T-helper 22 cell (primary cell): ENCODE measurements at regions not wholly inside any gene's neighbourhood (a gene's known extent, or its start where the extent isn't known, plus 50 kb on each side); places are given as distances from the start of the nearest gene placed in this dataset.

ENCODE experiments used
- DNase-seq: peaks from one replicate; pipeline ENCODE4 v3.0.0-alpha.2; 2020; ENCODE audit warnings: low read depth

GRCh38 chr1:98066911-98067310 lies 146.1 kb upstream of the DPYD start:
- DNase-seq, result no peak

- no peak for DNase-seq
Observed at GRCh38 chr1:98059620-98060019, 138.8 kb upstream of the DPYD start.

GRCh38 chr1:98058676-98059075 lies 137.8 kb upstream of the DPYD start:
- no peak for DNase-seq

GRCh38 chr1:98057236-98057910 lies 136.5 kb upstream of the DPYD start:
- DNase-seq, result no peak

- DNase-seq, result no peak
Observed at GRCh38 chr1:98056781-98057180, 135.9 kb upstream of the DPYD start.

GRCh38 chr1:98055457-98055856 lies 134.6 kb upstream of the DPYD start:
- DNase-seq, result no peak

- DNase-seq, result no peak
Observed at GRCh38 chr1:98054786-98055185, 134.0 kb upstream of the DPYD start.

GRCh38 chr1:98054367-98054701 lies 133.5 kb upstream of the DPYD start:
- DNase-seq, result no peak

GRCh38 chr1:98053471-98054366 lies 132.9 kb upstream of the DPYD start:
- no peak for DNase-seq

GRCh38 chr1:98051065-98051675 lies 130.3 kb upstream of the DPYD start:
- peak; percentile 20 for DNase-seq

- no peak for DNase-seq
Observed at GRCh38 chr1:98049370-98050135, 128.7 kb upstream of the DPYD start.

GRCh38 chr1:98048751-98049325 lies 128.0 kb upstream of the DPYD start:
- no peak for DNase-seq

GRCh38 chr1:98048244-98048643 lies 127.4 kb upstream of the DPYD start:
- DNase-seq, result peak; percentile 19

- no peak for DNase-seq
Observed at GRCh38 chr1:98047171-98047570, 126.3 kb upstream of the DPYD start.

- DNase-seq, result no peak
Observed at GRCh38 chr1:98045767-98046641, 125.2 kb upstream of the DPYD start.

- DNase-seq, result no peak
Observed at GRCh38 chr1:98045211-98045766, 124.5 kb upstream of the DPYD start.

- DNase-seq, result no peak
Observed at GRCh38 chr1:98044766-98045165, 123.9 kb upstream of the DPYD start.

GRCh38 chr1:98044071-98044697 lies 123.3 kb upstream of the DPYD start:
- DNase-seq, result no peak

GRCh38 chr1:98035602-98036002 lies 114.8 kb upstream of the DPYD start:
- no peak for DNase-seq

- DNase-seq, result no peak
Observed at GRCh38 chr1:98034505-98034904, 113.7 kb upstream of the DPYD start.
